ENCODE measurements at regions not wholly inside any gene's neighbourhood (a gene's known extent, or its start where the extent isn't known, plus 50 kb on each side); places are given as distances from the start of the nearest gene placed in this dataset.

- no peaks in the 10 kb centered on the region for H3K27me3 ChIP-seq (ENCODE audit: insufficient read depth, low read depth)
- no peaks in the 10 kb centered on the region for H3K36me3 ChIP-seq (ENCODE audit: insufficient read depth)
- no peak overlapping the region for H3K9ac ChIP-seq
- TF ChIP-seq CTCF (conservative IDR thresholded peaks at IDR 0.05; ENCODE audit: low read depth, low read length) = no peak
- no peak overlapping the region for H2AFZ ChIP-seq (ENCODE audit: low read depth)
- H4K20me1 ChIP-seq (ENCODE audit: insufficient read depth) = no peaks in the 10 kb centered on the region
- H3K4me1 ChIP-seq (ENCODE audit: low read depth, poor library complexity, severe bottlenecking) = peaks cover 13% of the 10 kb centered on the region
- no peak overlapping the region for H3K4me3 ChIP-seq (IDR thresholded peaks at IDR 0.05; ENCODE audit: insufficient read depth, low read depth, low read length)
- no peaks in the 10 kb centered on the region for H3K79me2 ChIP-seq (ENCODE audit: insufficient read depth, low read depth)
- no peak overlapping the region for H3K4me2 ChIP-seq
- H3K27ac ChIP-seq = no peak overlapping the region
Observed at GRCh38 chr6:145032562-145033145, 702.7 kb downstream of the EPM2A start.

GRCh38 chr6:145034664-145035063, 700.7 kb downstream of the EPM2A start:
- Histone ChIP-seq H3K79me2 (ENCODE audit: insufficient read depth, low read depth) (no peaks in the 10 kb centered on the region), H3K27ac (no peak overlapping the region), H3K4me2 (no peak overlapping the region), H3K36me3 (ENCODE audit: insufficient read depth) (no peaks in the 10 kb centered on the region), H3K9ac (no peak overlapping the region), H2AFZ (ENCODE audit: low read depth) (no peak overlapping the region), H3K4me3 (IDR thresholded peaks at IDR 0.05; ENCODE audit: insufficient read depth, low read depth, low read length) (no peak overlapping the region), H3K4me1 (ENCODE audit: low read depth, poor library complexity, severe bottlenecking) (peaks cover 6% of the 10 kb centered on the region), H3K27me3 (ENCODE audit: insufficient read depth, low read depth) (no peaks in the 10 kb centered on the region), H4K20me1 (ENCODE audit: insufficient read depth) (no peaks in the 10 kb centered on the region)
- no peak for TF ChIP-seq CTCF (conservative IDR thresholded peaks at IDR 0.05; ENCODE audit: low read depth, low read length)

DNA sequence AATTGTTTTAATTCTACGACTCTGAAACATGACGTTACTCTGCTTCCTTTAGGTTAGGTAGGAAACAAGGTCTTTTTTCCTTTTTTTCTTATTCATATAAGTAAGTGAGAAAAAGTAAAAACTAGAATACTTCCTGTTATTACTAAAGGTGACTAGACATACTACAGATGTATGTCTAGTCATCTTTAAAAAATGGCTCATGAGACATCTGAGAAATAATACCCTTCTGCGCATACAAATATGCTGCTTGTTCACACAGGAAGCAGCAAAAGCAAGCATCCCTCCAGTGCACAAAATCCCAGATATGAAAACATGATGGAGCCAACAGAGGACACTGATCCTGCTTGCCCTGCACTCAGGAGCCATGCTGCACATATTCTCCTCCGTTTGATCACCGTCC, 699.1 kb downstream of the EPM2A start:
- Histone ChIP-seq H3K4me1 (ENCODE audit: low read depth, poor library complexity, severe bottlenecking) (peaks cover 6% of the 10 kb centered on the region), H3K36me3 (ENCODE audit: insufficient read depth) (no peaks in the 10 kb centered on the region), H3K79me2 (ENCODE audit: insufficient read depth, low read depth) (no peaks in the 10 kb centered on the region), H2AFZ (ENCODE audit: low read depth) (no peak overlapping the region), H3K27ac (no peak overlapping the region), H3K27me3 (ENCODE audit: insufficient read depth, low read depth) (no peaks in the 10 kb centered on the region), H3K9ac (no peak overlapping the region), H3K4me2 (no peak overlapping the region), H4K20me1 (ENCODE audit: insufficient read depth) (no peaks in the 10 kb centered on the region), H3K4me3 (IDR thresholded peaks at IDR 0.05; ENCODE audit: insufficient read depth, low read depth, low read length) (no peak overlapping the region)
- TF ChIP-seq CTCF (conservative IDR thresholded peaks at IDR 0.05; ENCODE audit: low read depth, low read length) = no peak

DNA sequence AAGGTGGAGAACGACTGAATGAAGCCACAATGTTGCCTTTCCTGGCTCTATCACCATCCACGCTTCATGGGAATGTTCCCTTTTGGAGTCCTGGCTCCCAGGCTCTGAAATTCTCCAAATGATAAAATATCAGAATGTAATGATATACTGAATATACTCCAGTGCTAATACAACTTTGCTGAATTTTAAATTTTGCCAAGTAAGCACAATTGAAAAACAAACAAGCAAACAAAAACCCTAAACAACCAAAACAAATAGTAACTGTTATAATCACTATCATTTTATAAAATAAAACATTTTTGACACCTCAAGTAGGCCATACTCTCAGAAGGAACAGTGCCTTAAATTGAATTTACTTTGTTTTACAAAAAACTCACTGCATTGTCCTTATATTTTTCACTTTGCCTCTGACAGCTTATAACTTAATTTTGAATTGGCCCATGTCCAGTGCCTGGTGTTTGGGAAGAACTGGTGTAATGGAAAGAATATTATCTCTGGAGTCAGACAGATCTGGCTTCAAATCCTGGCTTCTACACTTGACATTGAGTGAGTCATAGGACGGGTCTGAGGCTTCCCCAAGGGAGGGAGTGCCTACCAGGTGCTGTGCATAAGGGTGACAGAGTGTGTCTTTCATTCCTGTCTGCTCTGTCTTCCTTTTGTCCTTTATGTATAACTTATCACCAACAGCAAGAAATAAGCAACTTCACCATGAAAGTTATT, 698.3 kb downstream of the EPM2A start:
- H3K36me3 ChIP-seq (ENCODE audit: insufficient read depth) = no peaks in the 10 kb centered on the region
- H4K20me1 ChIP-seq (ENCODE audit: insufficient read depth) = no peaks in the 10 kb centered on the region
- H3K79me2 ChIP-seq (ENCODE audit: insufficient read depth, low read depth) = no peaks in the 10 kb centered on the region
- H3K27me3 ChIP-seq (ENCODE audit: insufficient read depth, low read depth) = no peaks in the 10 kb centered on the region
- TF ChIP-seq CTCF (conservative IDR thresholded peaks at IDR 0.05; ENCODE audit: low read depth, low read length) = no peak
- no peak overlapping the region for H2AFZ ChIP-seq (ENCODE audit: low read depth)
- H3K9ac ChIP-seq = no peak overlapping the region
- no peak overlapping the region for H3K27ac ChIP-seq
- H3K4me3 ChIP-seq (IDR thresholded peaks at IDR 0.05; ENCODE audit: insufficient read depth, low read depth, low read length) = no peak overlapping the region
- peaks cover 6% of the 10 kb centered on the region for H3K4me1 ChIP-seq (ENCODE audit: low read depth, poor library complexity, severe bottlenecking)
- H3K4me2 ChIP-seq = no peak overlapping the region

Measured in KMS-11 (cell line).